DOHH2 (cell line): ENCODE measurements at regions not wholly inside any gene's neighbourhood (a gene's known extent, or its start where the extent isn't known, plus 50 kb on each side); places are given as distances from the start of the nearest gene placed in this dataset.

Source experiments
- H3F3A ChIP-seq: fragments of 200-600 bp; sonication (generic), shearing (Covaris generic); 2 replicates; pipeline ENCODE4 v1.6.0; 2016; ENCODE audit warnings: antibody characterized with exemption, mild to moderate bottlenecking; ENCODE audit not compliant: control insufficient read depth, insufficient read depth
- H3K27ac ChIP-seq: fragments of 200-600 bp; sonication (generic); 2 replicates; pipeline ENCODE4 v1.5.1; 2014; ENCODE audit warnings: low read depth, mild to moderate bottlenecking, low read length, moderate library complexity
- H3K27me3 ChIP-seq: fragments of 200-600 bp; sonication (generic); 2 replicates; pipeline ENCODE4 v1.6.1; 2014; ENCODE audit warnings: mild to moderate bottlenecking, low read length, mixed read lengths; ENCODE audit not compliant: control insufficient read depth
- H3K36me3 ChIP-seq: fragments of 200-600 bp; sonication (generic); 2 replicates; pipeline ENCODE4 v1.6.1; 2014; ENCODE audit warnings: mild to moderate bottlenecking, low read length, moderate library complexity, mixed read lengths; ENCODE audit not compliant: control insufficient read depth
- H3K4me1 ChIP-seq: fragments of 200-600 bp; sonication (generic); 2 replicates; pipeline ENCODE4 v1.6.1; 2014; ENCODE audit warnings: mild to moderate bottlenecking, low read length, mixed read lengths; ENCODE audit not compliant: control insufficient read depth
- H3K4me2 ChIP-seq: fragments of 200-600 bp; sonication (generic); 2 replicates; pipeline ENCODE4 v1.6.0; 2014; ENCODE audit warnings: mild to moderate bottlenecking, low read length, moderate library complexity
- H3K4me3 ChIP-seq: fragments of 200-600 bp; sonication (generic); 2 replicates; pipeline ENCODE4 v1.5.1; 2014; ENCODE audit warnings: mild to moderate bottlenecking, low read length, mixed read lengths
- H3K79me2 ChIP-seq: fragments of 200-600 bp; sonication (generic); 2 replicates; pipeline ENCODE4 v1.6.1; 2014; ENCODE audit warnings: mild to moderate bottlenecking, low read length, mixed read lengths; ENCODE audit not compliant: control insufficient read depth
- H3K9me2 ChIP-seq: fragments of 200-600 bp; sonication (generic); replicated peaks from 2 replicates; pipeline ENCODE4 v1.6.1; 2014; ENCODE audit warnings: mild to moderate bottlenecking, low read length, mixed read lengths; ENCODE audit not compliant: control insufficient read depth
- H3K9me3 ChIP-seq: fragments of 200-600 bp; sonication (generic); 2 replicates; pipeline ENCODE4 v1.6.1; 2014; ENCODE audit warnings: antibody characterized with exemption, low read length, mixed read lengths; ENCODE audit not compliant: control insufficient read depth, insufficient read depth
- H4K20me1 ChIP-seq: fragments of 200-600 bp; sonication (generic); 2 replicates; pipeline ENCODE4 v1.6.0; 2014; ENCODE audit warnings: low read depth, mild to moderate bottlenecking, antibody characterized with exemption, low read length, moderate library complexity; ENCODE audit not compliant: control insufficient read depth, insufficient read depth
- CTCF ChIP-seq: fragments of 200-600 bp; sonication (generic); IDR thresholded peaks from one replicate; pipeline ENCODE4 v1.5.1; 2014; ENCODE audit warnings: antibody characterized with exemption, mild to moderate bottlenecking, low read depth, low read length; ENCODE audit not compliant: poor library complexity, severe bottlenecking
- EZH2phosphoT487 ChIP-seq: fragments of 200-600 bp; sonication (generic); IDR thresholded peaks from 2 replicates; pipeline ENCODE4 v1.6.1; 2017; ENCODE audit warnings: borderline replicate concordance, mild to moderate bottlenecking, antibody characterized with exemption, low read length, moderate library complexity, mixed read lengths

GRCh38 chr13:29993716-29994488 lies 143.5 kb upstream of the UBL3 start:
- Histone ChIP-seq H4K20me1 (no peaks in the 10 kb centered on the region), H3K36me3 (no peaks in the 10 kb centered on the region), H3K4me2 (no peak overlapping the region), H3K9me2 (no peaks in the 10 kb centered on the region), H3F3A (no peaks in the 10 kb centered on the region), H3K4me1 (no peaks in the 10 kb centered on the region), H3K9me3 (no peaks in the 10 kb centered on the region), H3K27ac (no peak overlapping the region), H3K4me3 (no peak overlapping the region), H3K27me3 (no peaks in the 10 kb centered on the region), H3K79me2 (no peaks in the 10 kb centered on the region)
- TF ChIP-seq EZH2phosphoT487 = no peak
- no peak for TF ChIP-seq CTCF

GRCh38 chr13:29993196-29993595 lies 142.8 kb upstream of the UBL3 start:
- Histone ChIP-seq H3K9me2 (no peaks in the 10 kb centered on the region), H4K20me1 (no peaks in the 10 kb centered on the region), H3K79me2 (no peaks in the 10 kb centered on the region), H3K9me3 (no peaks in the 10 kb centered on the region), H3K4me2 (no peak overlapping the region), H3K36me3 (no peaks in the 10 kb centered on the region), H3K4me1 (no peaks in the 10 kb centered on the region), H3K27me3 (no peaks in the 10 kb centered on the region), H3F3A (no peaks in the 10 kb centered on the region), H3K4me3 (no peak overlapping the region), H3K27ac (no peak overlapping the region)
- TF ChIP-seq EZH2phosphoT487 (no peak), CTCF (no peak)

- H3K4me1 ChIP-seq = no peaks in the 10 kb centered on the region
- TF ChIP-seq CTCF (no peak), EZH2phosphoT487 (no peak)
- no peaks in the 10 kb centered on the region for H3K9me3 ChIP-seq
- no peaks in the 10 kb centered on the region for H3F3A ChIP-seq
- no peaks in the 10 kb centered on the region for H3K9me2 ChIP-seq
- H4K20me1 ChIP-seq = no peaks in the 10 kb centered on the region
- no peak overlapping the region for H3K4me2 ChIP-seq
- no peaks in the 10 kb centered on the region for H3K36me3 ChIP-seq
- H3K27ac ChIP-seq = no peak overlapping the region
- H3K27me3 ChIP-seq = no peaks in the 10 kb centered on the region
- no peak overlapping the region for H3K4me3 ChIP-seq
- no peaks in the 10 kb centered on the region for H3K79me2 ChIP-seq
Measured at GRCh38 chr13:29991343-29991742, 140.9 kb upstream of the UBL3 start.
